ENCODE measurements at regions not wholly inside any gene's neighbourhood (a gene's known extent, or its start where the extent isn't known, plus 50 kb on each side); places are given as distances from the start of the nearest gene placed in this dataset.
A peak's percentile ranks its signal among the peaks of the same experiment; 100 is the strongest.

DNA sequence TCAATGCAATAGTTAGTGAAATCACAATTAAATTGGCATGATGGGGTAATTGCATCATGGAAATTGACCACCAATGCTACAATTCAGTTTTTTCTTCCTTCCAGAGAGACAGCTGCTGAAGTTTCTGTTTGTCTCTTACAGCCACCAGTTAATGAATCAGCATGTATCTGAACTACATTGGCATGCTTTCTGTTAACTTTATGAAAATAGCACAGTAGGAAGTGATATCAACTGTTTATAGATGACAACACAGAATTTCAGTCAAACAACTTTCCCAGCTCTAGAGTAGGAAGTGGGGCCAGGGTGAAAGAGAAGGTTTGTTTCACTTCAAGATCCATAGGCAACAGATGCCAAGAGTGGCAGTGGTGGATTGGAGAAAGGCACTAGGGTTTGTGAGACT, 339.6 kb upstream of the VWC2 start:
- ATAC-seq (no peak), DNase-seq (no peak)
- Histone ChIP-seq H3K36me3 (no peaks in the 10 kb centered on the region), H3K27ac (no peak overlapping the region), H3K4me3 (no peak overlapping the region), H3K27me3 (ENCODE audit: low read depth) (no peaks in the 10 kb centered on the region), H3K9me3 (no peaks in the 10 kb centered on the region), H3K4me1 (no peaks in the 10 kb centered on the region)
- TF ChIP-seq, protein P1, sequence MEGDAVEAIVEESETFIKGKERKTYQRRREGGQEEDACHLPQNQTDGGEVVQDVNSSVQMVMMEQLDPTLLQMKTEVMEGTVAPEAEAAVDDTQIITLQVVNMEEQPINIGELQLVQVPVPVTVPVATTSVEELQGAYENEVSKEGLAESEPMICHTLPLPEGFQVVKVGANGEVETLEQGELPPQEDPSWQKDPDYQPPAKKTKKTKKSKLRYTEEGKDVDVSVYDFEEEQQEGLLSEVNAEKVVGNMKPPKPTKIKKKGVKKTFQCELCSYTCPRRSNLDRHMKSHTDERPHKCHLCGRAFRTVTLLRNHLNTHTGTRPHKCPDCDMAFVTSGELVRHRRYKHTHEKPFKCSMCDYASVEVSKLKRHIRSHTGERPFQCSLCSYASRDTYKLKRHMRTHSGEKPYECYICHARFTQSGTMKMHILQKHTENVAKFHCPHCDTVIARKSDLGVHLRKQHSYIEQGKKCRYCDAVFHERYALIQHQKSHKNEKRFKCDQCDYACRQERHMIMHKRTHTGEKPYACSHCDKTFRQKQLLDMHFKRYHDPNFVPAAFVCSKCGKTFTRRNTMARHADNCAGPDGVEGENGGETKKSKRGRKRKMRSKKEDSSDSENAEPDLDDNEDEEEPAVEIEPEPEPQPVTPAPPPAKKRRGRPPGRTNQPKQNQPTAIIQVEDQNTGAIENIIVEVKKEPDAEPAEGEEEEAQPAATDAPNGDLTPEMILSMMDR (IDR thresholded peaks at IDR 0.05), result no peak
- intact Hi-C loops (cut with DNase I), result no loop called here

DNA sequence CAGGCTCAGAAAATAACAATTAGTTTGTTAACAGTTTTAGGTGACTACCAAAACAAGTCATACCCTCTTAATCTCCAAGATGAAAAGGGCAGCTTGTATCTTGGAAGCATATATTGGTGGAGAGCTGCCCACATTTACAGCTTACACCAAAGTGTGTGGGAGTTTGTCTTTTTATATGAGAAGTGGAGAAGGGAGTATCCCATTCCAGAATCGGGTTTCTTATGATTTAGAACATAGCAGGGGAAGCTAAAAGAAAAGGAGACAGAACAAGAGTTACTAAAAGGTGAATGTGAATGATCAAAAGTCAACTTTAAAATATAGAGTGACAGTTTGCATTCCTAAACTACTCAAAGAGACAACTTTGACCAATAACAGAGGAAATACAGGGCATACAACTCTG, 338.6 kb upstream of the VWC2 start:
- H3K4me3 ChIP-seq, result no peak overlapping the region
- H3K4me1 ChIP-seq, result no peaks in the 10 kb centered on the region
- H3K36me3 ChIP-seq, result no peaks in the 10 kb centered on the region
- TF ChIP-seq, protein P1 (IDR thresholded peaks at IDR 0.05), result no peak
- ATAC-seq (no peak), DNase-seq (no peak)
- intact Hi-C loops (cut with DNase I), result no loop called here
- H3K27me3 ChIP-seq (ENCODE audit: low read depth), result no peaks in the 10 kb centered on the region
- H3K27ac ChIP-seq, result no peak overlapping the region
- H3K9me3 ChIP-seq, result no peaks in the 10 kb centered on the region

DNA sequence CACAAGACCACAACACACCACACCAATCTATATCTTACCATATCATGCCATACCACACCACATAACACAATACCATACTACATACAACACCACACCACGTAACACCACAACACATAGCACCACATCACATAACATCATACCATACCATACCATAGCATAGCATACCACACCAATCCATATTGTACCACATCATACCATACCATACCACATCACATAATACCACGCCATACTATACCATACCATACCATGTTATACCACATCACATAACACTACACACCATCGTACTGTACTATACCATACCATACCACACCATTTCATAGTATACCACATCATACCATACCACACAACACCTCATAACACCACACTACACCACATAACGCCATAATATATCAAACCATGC, 335.2 kb upstream of the VWC2 start:
- Histone ChIP-seq H3K36me3 (no peaks in the 10 kb centered on the region), H3K9me3 (no peaks in the 10 kb centered on the region), H3K4me3 (no peak overlapping the region), H3K4me1 (no peaks in the 10 kb centered on the region), H3K27me3 (ENCODE audit: low read depth) (no peaks in the 10 kb centered on the region), H3K27ac (no peak overlapping the region)
- DNase-seq (no peak), ATAC-seq (peak in 1 of 2 donors; percentile 21)
- intact Hi-C loops (cut with DNase I), result no loop called here
- TF ChIP-seq, protein P1 (IDR thresholded peaks at IDR 0.05), result no peak

DNA sequence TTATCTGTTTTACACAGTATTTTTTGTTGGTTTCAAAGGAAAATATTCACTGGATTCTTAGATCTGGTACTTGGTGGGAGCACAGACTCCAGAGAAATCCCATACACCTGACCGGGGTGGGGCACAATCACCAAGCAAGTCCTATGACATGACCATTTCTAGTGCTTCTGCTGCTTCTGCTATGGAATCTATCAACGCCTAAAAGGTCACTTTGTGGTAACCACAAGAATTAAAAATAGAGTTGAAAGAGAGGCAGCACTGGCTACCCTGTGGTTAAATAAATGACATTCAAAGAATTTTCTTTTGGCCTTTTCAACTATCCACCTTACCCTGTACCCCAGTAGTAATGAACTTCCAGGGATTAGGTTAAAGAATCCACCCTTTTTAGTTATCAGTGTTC, 329.9 kb upstream of the VWC2 start:
- DNase-seq, result no peak
- no peak for ATAC-seq

DNA sequence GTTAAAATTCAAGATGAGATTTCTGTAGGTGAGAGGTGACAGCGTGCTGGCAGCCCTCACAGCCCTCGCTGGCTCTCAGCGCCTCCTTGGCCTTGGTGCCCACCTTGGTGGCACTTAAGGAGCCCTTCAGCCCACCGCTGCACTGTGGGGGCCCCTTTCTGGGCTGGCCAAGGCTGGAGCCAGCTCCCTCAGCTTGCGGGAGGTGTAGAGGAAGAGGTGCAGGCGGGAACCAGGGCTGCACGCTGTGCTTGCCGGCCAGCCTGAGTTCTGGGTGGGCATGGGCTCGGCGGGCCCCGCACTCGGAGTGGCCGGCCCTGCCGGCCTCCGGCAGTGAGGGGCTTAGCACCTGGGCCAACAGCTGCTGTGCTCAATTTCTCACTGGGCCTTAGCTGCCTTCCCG, 320.0 kb upstream of the VWC2 start:
- H3K36me3 ChIP-seq, result no peaks in the 10 kb centered on the region
- ATAC-seq (no peak), DNase-seq (no peak)
- H3K4me1 ChIP-seq, result no peaks in the 10 kb centered on the region
- H3K9me3 ChIP-seq, result no peaks in the 10 kb centered on the region
- H3K27me3 ChIP-seq (ENCODE audit: low read depth), result no peaks in the 10 kb centered on the region
- no peak overlapping the region for H3K27ac ChIP-seq
- intact Hi-C loops (cut with DNase I), result no loop called here
- no peak overlapping the region for H3K4me3 ChIP-seq
- TF ChIP-seq, protein P1 (IDR thresholded peaks at IDR 0.05), result no peak

More for the DNA sequence above, 329.9 kb upstream of the VWC2 start:
- no peaks in the 10 kb centered on the region for H3K36me3 ChIP-seq
- H3K4me1 ChIP-seq, result no peaks in the 10 kb centered on the region
- H3K27ac ChIP-seq, result no peak overlapping the region
- H3K9me3 ChIP-seq, result no peaks in the 10 kb centered on the region
- TF ChIP-seq, protein P1 (IDR thresholded peaks at IDR 0.05), result no peak
- intact Hi-C loops (cut with DNase I), result no loop called here
- H3K27me3 ChIP-seq (ENCODE audit: low read depth), result no peaks in the 10 kb centered on the region
- H3K4me3 ChIP-seq, result no peak overlapping the region

DNA sequence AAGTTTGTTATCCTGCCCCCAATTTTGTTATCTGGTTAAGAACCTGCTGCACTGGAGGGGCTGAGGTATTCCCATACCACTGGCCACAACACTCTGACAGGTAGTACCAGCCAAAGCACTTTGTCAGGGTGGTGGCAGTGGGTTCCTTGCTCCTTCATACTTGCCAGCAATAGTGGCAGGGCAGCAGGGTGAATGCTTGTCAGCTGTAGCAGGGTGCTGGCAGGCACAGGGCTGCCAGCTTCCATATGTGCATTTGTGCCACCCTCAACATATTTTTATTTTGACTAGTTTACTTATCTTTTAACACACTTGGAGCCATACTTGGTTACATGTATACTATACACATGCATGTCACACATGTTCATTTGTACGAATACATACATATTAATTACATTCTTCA, 294.0 kb upstream of the VWC2 start:
- ATAC-seq (no peak), DNase-seq (no peak)
- intact Hi-C loops (cut with DNase I), result no loop called here
- TF ChIP-seq, protein P1 (IDR thresholded peaks at IDR 0.05), result no peak
- Histone ChIP-seq H3K9me3 (no peaks in the 10 kb centered on the region), H3K36me3 (no peaks in the 10 kb centered on the region), H3K4me3 (no peak overlapping the region), H3K27ac (no peak overlapping the region), H3K4me1 (no peaks in the 10 kb centered on the region), H3K27me3 (ENCODE audit: low read depth) (no peaks in the 10 kb centered on the region)
